Neuronal stem cell (in vitro differentiated cells): ENCODE measurements at regions not wholly inside any gene's neighbourhood (a gene's known extent, or its start where the extent isn't known, plus 50 kb on each side); places are given as distances from the start of the nearest gene placed in this dataset.

Source experiments
- DNase-seq: peaks from one replicate; pipeline ENCODE4 v3.0.0-alpha.2; 2013; ENCODE audit warnings: low spot score
- H2AFZ ChIP-seq: one replicate; pipeline ENCODE4 v1.6.1; 2013; ENCODE audit warnings: mild to moderate bottlenecking, low read length, inconsistent platforms
- H2AK5ac ChIP-seq: 2 replicates; pipeline ENCODE4 v1.6.1; 2013; ENCODE audit warnings: low read depth, mild to moderate bottlenecking, inconsistent platforms, low read length, moderate library complexity, mixed read lengths
- H2BK120ac ChIP-seq: 2 replicates; pipeline ENCODE4 v1.6.1; 2013; ENCODE audit warnings: low read depth, mild to moderate bottlenecking, inconsistent platforms, low read length, moderate library complexity, mixed read lengths
- H2BK12ac ChIP-seq: one replicate; pipeline ENCODE4 v1.6.1; 2013; ENCODE audit warnings: low read length, inconsistent platforms
- H2BK15ac ChIP-seq: 2 replicates; pipeline ENCODE4 v1.6.1; 2013; ENCODE audit warnings: mild to moderate bottlenecking, low read length, inconsistent platforms, mixed read lengths
- H2BK5ac ChIP-seq: one replicate; pipeline ENCODE4 v1.6.1; 2013; ENCODE audit warnings: inconsistent platforms, mild to moderate bottlenecking, low read length, moderate library complexity
- H3K14ac ChIP-seq: one replicate; pipeline ENCODE4 v1.6.1; 2013; ENCODE audit warnings: low read length, inconsistent platforms
- H3K18ac ChIP-seq: 2 replicates; pipeline ENCODE4 v1.6.1; 2013; ENCODE audit warnings: low read length, inconsistent platforms
- H3K23ac ChIP-seq: 2 replicates; pipeline ENCODE4 v1.6.1; 2013; ENCODE audit warnings: low read depth, mild to moderate bottlenecking, mixed read lengths, low read length, inconsistent platforms; ENCODE audit not compliant: poor library complexity
- H3K27ac ChIP-seq: replicated peaks from 3 replicates; pipeline ENCODE4 v1.5.1; 2013; ENCODE audit warnings: low read length, inconsistent platforms
- H3K27me3 ChIP-seq, 3 experiments: 2 replicates each; pipeline ENCODE4 v1.6.1; 2013; ENCODE audit warnings: low read length in 3 of 3, mild to moderate bottlenecking in 2 of 3, inconsistent platforms in 1 of 3, low read depth in 1 of 3, mixed read lengths in 1 of 3, moderate library complexity in 1 of 3; ENCODE audit not compliant: control insufficient read depth in 3 of 3, insufficient read depth in 3 of 3
- H3K36me3 ChIP-seq, 2 donors: replicated peaks in 1 of 2; 2 replicates each; pipeline ENCODE4 v1.6.1; 2013; ENCODE audit warnings: low read length in 2 of 2; ENCODE audit not compliant: control insufficient read depth in 2 of 2, insufficient read depth in 2 of 2
- H3K4ac ChIP-seq: 2 replicates; pipeline ENCODE4 v1.6.1; 2013; ENCODE audit warnings: inconsistent platforms, mild to moderate bottlenecking, low read length, moderate library complexity
- H3K4me1 ChIP-seq, 2 donors: 1 replicate in 1 of 2; 2 replicates in 1 of 2; pipeline ENCODE4 v1.6.1; 2013; ENCODE audit warnings: low read length in 2 of 2, low read depth in 1 of 2; ENCODE audit not compliant: control insufficient read depth in 2 of 2, insufficient read depth in 1 of 2
- H3K4me2 ChIP-seq: one replicate; pipeline ENCODE4 v1.6.1; 2013; ENCODE audit warnings: mild to moderate bottlenecking, low read length, inconsistent platforms; ENCODE audit not compliant: insufficient read depth, poor library complexity, severe bottlenecking
- H3K4me3 ChIP-seq, 2 donors: 2 replicates each; pipeline ENCODE4 v1.5.1; 2013; ENCODE audit warnings: low read length in 2 of 2, mild to moderate bottlenecking in 2 of 2, inconsistent platforms in 1 of 2, moderate library complexity in 1 of 2
- H3K79me1 ChIP-seq: one replicate; pipeline ENCODE4 v1.6.1; 2013; ENCODE audit warnings: low read depth, mild to moderate bottlenecking, inconsistent platforms, low read length, moderate library complexity
- H3K9ac ChIP-seq: one replicate; pipeline ENCODE4 v1.6.1; 2013; ENCODE audit warnings: mild to moderate bottlenecking, low read depth, low read length, inconsistent platforms; ENCODE audit not compliant: poor library complexity
- H3K9me3 ChIP-seq, 2 donors: replicated peaks in 1 of 2; 2 replicates each; pipeline versions ENCODE3 to v1.6.1; 2013; ENCODE audit warnings: low read length in 2 of 2, mild to moderate bottlenecking in 2 of 2, inconsistent platforms in 1 of 2, low read depth in 1 of 2, mixed read lengths in 1 of 2, moderate library complexity in 1 of 2; ENCODE audit not compliant: control insufficient read depth in 2 of 2, insufficient read depth in 1 of 2
- H4K8ac ChIP-seq: one replicate; pipeline ENCODE4 v1.6.1; 2013; ENCODE audit warnings: low read depth, mild to moderate bottlenecking, inconsistent platforms, low read length, moderate library complexity
- H4K91ac ChIP-seq: one replicate; pipeline ENCODE4 v1.6.1; 2013; ENCODE audit warnings: low read length, low read depth, mild to moderate bottlenecking, inconsistent platforms; ENCODE audit not compliant: poor library complexity
- WGBS, 2 donors: extraction: QIAGEN DNeasy Blood & Tissue Kit; methylation state at CpG; one replicate each; pipeline ENCODE4 v1.1.7; 2013; ENCODE audit warnings: missing lambda C conversion rate in 2 of 2, mixed read lengths in 1 of 2; ENCODE audit not compliant: insufficient read length in 2 of 2, insufficient replicate concordance in 1 of 2; ENCODE audit errors: extremely low coverage in 2 of 2; 5-methylcytosine and 5-hydroxymethylcytosine counted together

- H2BK15ac ChIP-seq = no peak overlapping the region
- no peak overlapping the region for H3K4me3 ChIP-seq
- H3K14ac ChIP-seq = no peak overlapping the region
- no peak overlapping the region for H2BK12ac ChIP-seq
- no peaks in the 10 kb centered on the region for H3K4me1 ChIP-seq
- H2BK5ac ChIP-seq = no peak overlapping the region
- H3K27ac ChIP-seq = no peak overlapping the region
- H4K8ac ChIP-seq = no peak overlapping the region
- H3K4me2 ChIP-seq = no peak overlapping the region
- H4K91ac ChIP-seq = no peak overlapping the region
- H2AFZ ChIP-seq = no peak overlapping the region
- no peak overlapping the region for H3K9ac ChIP-seq
- H2AK5ac ChIP-seq = no peak overlapping the region
- H3K18ac ChIP-seq = no peak overlapping the region
- H3K4ac ChIP-seq = no peak overlapping the region
- H3K27me3 ChIP-seq = no peaks in the 10 kb centered on the region
- no peaks in the 10 kb centered on the region for H3K36me3 ChIP-seq
- no peak overlapping the region for H2BK120ac ChIP-seq
- no peak overlapping the region for H3K23ac ChIP-seq
- no peak for DNase-seq
- no CpG with 5 or more reads among the region's 1 CpG for WGBS, 2 donors
- no peaks in the 10 kb centered on the region for H3K79me1 ChIP-seq
- no peaks in the 10 kb centered on the region for H3K9me3 ChIP-seq
Measured at GRCh38 chr4:137278431-137278830, 253.9 kb downstream of the PCDH18 start.

GRCh38 chr4:137274404-137274803 lies 257.9 kb downstream of the PCDH18 start:
- Histone ChIP-seq H3K4ac (no peak overlapping the region), H3K14ac (no peak overlapping the region), H3K27me3 (no peaks in the 10 kb centered on the region), H4K91ac (no peak overlapping the region), H2BK12ac (no peak overlapping the region), H3K27ac (no peak overlapping the region), H2AK5ac (no peak overlapping the region), H3K4me1 (no peaks in the 10 kb centered on the region), H3K4me2 (no peak overlapping the region), H3K4me3 (no peak overlapping the region), H3K79me1 (no peaks in the 10 kb centered on the region), H3K23ac (no peak overlapping the region), H4K8ac (no peak overlapping the region), H2AFZ (no peak overlapping the region), H2BK120ac (no peak overlapping the region), H3K9ac (no peak overlapping the region), H3K9me3 (peaks cover 0 to 2% of the 10 kb centered on the region in 2 donors), H3K18ac (no peak overlapping the region), H2BK15ac (no peak overlapping the region), H2BK5ac (no peak overlapping the region), H3K36me3 (no peaks in the 10 kb centered on the region)
- no peak for DNase-seq
- WGBS, 2 donors = no CpG with 5 or more reads among the region's 1 CpG

DNA sequence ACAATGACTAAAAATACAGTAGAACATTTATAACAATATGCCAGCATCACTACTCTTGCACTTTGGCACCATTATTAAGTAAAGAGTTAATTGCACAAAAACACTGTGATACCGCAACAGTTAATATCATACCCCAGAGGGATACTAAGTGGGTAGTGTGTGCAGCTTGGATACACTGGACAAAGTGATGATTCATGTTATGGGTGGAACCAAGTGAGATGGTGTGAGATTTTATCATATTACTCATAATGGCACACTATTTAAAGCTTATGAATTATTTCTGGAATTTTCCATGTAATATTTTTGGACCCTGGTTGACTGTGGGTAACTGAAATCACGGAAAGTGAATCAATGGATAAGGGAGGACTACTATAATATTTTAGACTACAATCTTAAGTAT lies 265.3 kb downstream of the PCDH18 start:
- Histone ChIP-seq H4K8ac (no peak overlapping the region), H3K79me1 (no peaks in the 10 kb centered on the region), H2AK5ac (no peak overlapping the region), H3K36me3 (no peaks in the 10 kb centered on the region), H3K9ac (no peak overlapping the region), H3K4me3 (no peak overlapping the region), H3K18ac (no peak overlapping the region), H3K4me1 (no peaks in the 10 kb centered on the region), H3K9me3 (peaks cover 0 to 2% of the 10 kb centered on the region in 2 donors), H3K4ac (no peak overlapping the region), H2AFZ (no peak overlapping the region), H2BK120ac (no peak overlapping the region), H4K91ac (no peak overlapping the region), H2BK5ac (no peak overlapping the region), H3K27me3 (no peaks in the 10 kb centered on the region), H2BK15ac (no peak overlapping the region), H3K4me2 (no peak overlapping the region), H3K27ac (no peak overlapping the region), H3K23ac (no peak overlapping the region), H3K14ac (no peak overlapping the region), H2BK12ac (no peak overlapping the region)
- DNase-seq = no peak
- no CpG with 5 or more reads among the region's 2 CpGs for WGBS, 2 donors

- Histone ChIP-seq H3K36me3 (no peaks in the 10 kb centered on the region), H2AFZ (peak overlapping the region; percentile 57), H3K27ac (no peak overlapping the region), H4K8ac (no peak overlapping the region), H2AK5ac (no peak overlapping the region), H2BK120ac (no peak overlapping the region), H3K9ac (no peak overlapping the region), H3K14ac (no peak overlapping the region), H3K27me3 (no peaks in the 10 kb centered on the region), H3K18ac (no peak overlapping the region), H2BK15ac (no peak overlapping the region), H3K79me1 (no peaks in the 10 kb centered on the region), H2BK5ac (no peak overlapping the region), H3K9me3 (peaks cover 0 to 2% of the 10 kb centered on the region in 2 donors), H3K23ac (no peak overlapping the region), H3K4ac (no peak overlapping the region), H3K4me2 (no peak overlapping the region), H3K4me1 (no peaks in the 10 kb centered on the region), H4K91ac (no peak overlapping the region), H2BK12ac (no peak overlapping the region), H3K4me3 (no peak overlapping the region)
- no CpG with 5 or more reads among the region's 3 CpGs for WGBS, 2 donors
- no peak for DNase-seq
Measured at GRCh38 chr4:137266511-137266910, 265.8 kb downstream of the PCDH18 start.
